NCI-H2107 treated with DMSO at 0.1 percent for 48 hours (cell line): ENCODE measurements at regions not wholly inside any gene's neighbourhood (a gene's known extent, or its start where the extent isn't known, plus 50 kb on each side); places are given as distances from the start of the nearest gene placed in this dataset.
A peak's percentile ranks its signal among the peaks of the same experiment; 100 is the strongest.

Source experiments
- DNase-seq: peaks from one replicate; lab custom pipeline; 2025; ENCODE audit not compliant: unreplicated experiment; lab: John Stamatoyannopoulos, UW

- no peak for DNase-seq
These were observed 405.8 kb upstream of the RGS6 start for GRCh38 chr14:71526388-71526787.

GRCh38 chr14:71527838-71528237 lies 404.4 kb upstream of the RGS6 start:
- no peak for DNase-seq

- no peak for DNase-seq
These were observed 402.4 kb upstream of the RGS6 start for GRCh38 chr14:71529848-71530247.

- peak; percentile 47 for DNase-seq
These were observed 399.9 kb upstream of the RGS6 start for GRCh38 chr14:71532344-71532743.

GRCh38 chr14:71532790-71533189 lies 399.4 kb upstream of the RGS6 start:
- no peak for DNase-seq

- DNase-seq: no peak
These were observed 398.8 kb upstream of the RGS6 start for GRCh38 chr14:71533390-71533789.

GRCh38 chr14:71533800-71534199 lies 398.4 kb upstream of the RGS6 start:
- DNase-seq: no peak

- no peak for DNase-seq
These were observed 397.7 kb upstream of the RGS6 start for GRCh38 chr14:71534506-71534905.

GRCh38 chr14:71536015-71536740 lies 396.1 kb upstream of the RGS6 start:
- no peak for DNase-seq

- no peak for DNase-seq
These were observed 395.1 kb upstream of the RGS6 start for GRCh38 chr14:71536927-71537772.

GRCh38 chr14:71538288-71538687 lies 393.9 kb upstream of the RGS6 start:
- DNase-seq: no peak

- DNase-seq: no peak
These were observed 393.1 kb upstream of the RGS6 start for GRCh38 chr14:71538938-71539649.

GRCh38 chr14:71539650-71540285 lies 392.5 kb upstream of the RGS6 start:
- no peak for DNase-seq

- DNase-seq: no peak
These were observed 391.0 kb upstream of the RGS6 start for GRCh38 chr14:71541271-71541670.

- no peak for DNase-seq
These were observed 390.1 kb upstream of the RGS6 start for GRCh38 chr14:71541973-71542690.

- no peak for DNase-seq
These were observed 382.7 kb upstream of the RGS6 start for GRCh38 chr14:71549421-71550050.

- no peak for DNase-seq
These were observed 381.9 kb upstream of the RGS6 start for GRCh38 chr14:71550367-71550766.

- DNase-seq: no peak
These were observed 380.8 kb upstream of the RGS6 start for GRCh38 chr14:71551291-71551950.

- no peak for DNase-seq
These were observed 379.4 kb upstream of the RGS6 start for GRCh38 chr14:71552809-71553208.

- DNase-seq: no peak
These were observed 378.4 kb upstream of the RGS6 start for GRCh38 chr14:71553779-71554178.
